GM21717 (cell line): ENCODE measurements at regions not wholly inside any gene's neighbourhood (a gene's known extent, or its start where the extent isn't known, plus 50 kb on each side); places are given as distances from the start of the nearest gene placed in this dataset.

Experiments
- ATAC-seq: cut with Tn5 transposase; IDR thresholded peaks from one replicate; pipeline ENCODE4 v1.9.1; 2021; ENCODE audit warnings: mild to moderate bottlenecking, moderate library complexity; ENCODE audit not compliant: unreplicated experiment

DNA sequence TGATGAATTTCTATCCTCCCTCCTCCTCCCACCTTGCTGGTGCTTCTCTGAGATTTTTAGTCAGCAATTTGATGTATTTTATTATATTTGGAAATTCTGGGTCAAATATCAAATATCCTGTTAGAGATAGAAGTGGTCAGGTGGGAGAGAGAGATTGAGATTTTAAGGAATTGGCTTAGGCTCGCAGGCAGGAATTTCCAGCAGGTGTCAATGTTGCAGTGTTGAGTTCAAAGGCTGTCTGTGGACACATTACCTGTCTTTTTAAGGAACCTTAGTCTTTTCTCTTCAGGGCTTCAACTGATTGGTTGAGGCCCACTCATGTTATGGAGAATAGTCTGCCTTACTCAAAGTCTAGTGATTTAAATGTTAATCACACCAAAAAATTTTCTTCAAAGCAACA is 457.3 kb downstream of the FLRT2 start:
- no peak for ATAC-seq

DNA sequence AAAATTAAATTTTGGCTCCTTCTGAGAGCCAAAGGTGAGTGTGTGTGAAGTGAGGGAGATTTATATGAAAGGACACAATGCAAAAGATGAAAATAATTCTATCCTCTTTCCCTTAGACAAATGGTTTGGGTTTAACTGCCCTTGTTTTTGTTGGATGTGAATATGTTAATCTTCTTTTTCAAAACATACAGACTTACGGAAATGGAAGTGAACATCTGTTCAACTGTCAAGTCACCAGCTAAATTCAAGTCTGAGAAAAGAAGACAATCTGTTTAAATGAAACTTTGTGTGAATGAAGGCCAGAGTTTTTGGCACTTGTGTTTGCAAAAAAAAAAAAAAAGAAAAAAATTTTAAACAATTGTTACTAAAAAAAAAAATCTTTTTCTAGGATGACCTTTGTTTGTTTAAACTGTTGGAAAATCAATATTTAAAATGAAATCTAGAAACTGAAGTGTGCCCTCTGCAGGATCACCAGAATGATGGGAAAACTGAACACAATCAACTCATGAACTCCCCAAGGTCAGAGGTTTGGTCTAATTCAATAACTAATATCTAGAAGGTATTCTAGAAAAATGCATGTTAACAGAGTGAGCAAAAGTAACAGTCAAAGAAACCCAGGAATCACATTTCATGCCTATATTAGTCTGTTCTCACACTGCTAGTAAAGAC is 448.8 kb downstream of the FLRT2 start:
- ATAC-seq: no peak

- no peak for ATAC-seq
Measured at GRCh38 chr14:85974602-85975001, 444.7 kb downstream of the FLRT2 start.

DNA sequence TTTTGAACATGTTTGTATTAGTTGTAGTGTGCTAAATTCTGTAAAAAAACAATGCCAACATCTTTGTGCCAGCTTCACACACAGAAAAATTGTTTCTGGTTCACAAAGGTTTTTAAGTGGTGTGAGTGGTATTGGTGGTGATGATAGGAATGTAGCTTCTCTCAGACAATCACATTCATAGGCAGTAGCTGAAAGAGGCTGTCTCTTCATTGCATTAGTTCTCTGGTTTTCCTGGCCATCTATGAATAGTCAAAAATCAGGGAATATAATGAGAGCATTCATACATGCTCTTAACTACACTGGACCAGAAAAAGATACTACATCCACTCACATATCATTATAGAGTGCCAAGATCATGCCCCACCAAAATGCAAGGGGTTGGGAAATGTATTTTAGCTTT is 433.5 kb downstream of the FLRT2 start:
- no peak for ATAC-seq

DNA sequence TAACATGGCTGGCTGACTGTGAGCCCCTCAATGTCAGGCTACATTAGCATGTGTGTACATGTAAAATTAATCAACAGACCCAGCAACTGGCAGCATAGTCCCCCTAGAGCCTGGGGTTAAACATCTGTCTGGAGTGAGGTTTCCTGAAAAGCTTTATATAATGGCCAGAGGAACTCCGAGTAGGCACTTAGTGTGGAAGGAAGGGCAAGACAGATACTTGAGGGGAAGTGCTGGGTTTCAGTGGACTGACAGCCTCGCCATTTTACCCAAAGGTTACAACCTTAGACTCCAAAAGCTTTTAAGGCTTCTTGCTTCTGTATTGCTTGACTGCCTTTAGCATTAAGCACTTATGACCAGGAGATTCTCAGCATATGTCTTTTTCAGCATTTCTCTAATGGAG is 430.8 kb downstream of the FLRT2 start:
- ATAC-seq: no peak

DNA sequence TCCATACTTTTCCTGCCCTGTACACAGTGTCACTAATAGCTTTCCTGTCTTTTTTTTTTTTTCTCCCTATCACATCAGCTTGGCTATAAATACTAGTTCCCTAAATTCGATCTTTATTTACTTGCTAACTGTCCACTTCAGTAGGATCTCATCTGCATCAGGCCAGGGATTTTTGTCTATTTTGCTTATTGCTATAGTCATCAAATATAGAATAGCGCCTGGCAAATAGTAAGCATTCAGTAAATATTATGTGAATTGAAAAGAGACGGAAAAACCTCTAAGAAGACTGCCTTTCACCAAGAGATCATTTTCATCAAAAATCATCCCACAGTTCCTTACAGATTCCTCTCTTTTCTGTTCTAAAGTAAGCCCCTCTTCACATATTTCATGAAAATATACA is 429.1 kb downstream of the FLRT2 start:
- ATAC-seq: no peak

DNA sequence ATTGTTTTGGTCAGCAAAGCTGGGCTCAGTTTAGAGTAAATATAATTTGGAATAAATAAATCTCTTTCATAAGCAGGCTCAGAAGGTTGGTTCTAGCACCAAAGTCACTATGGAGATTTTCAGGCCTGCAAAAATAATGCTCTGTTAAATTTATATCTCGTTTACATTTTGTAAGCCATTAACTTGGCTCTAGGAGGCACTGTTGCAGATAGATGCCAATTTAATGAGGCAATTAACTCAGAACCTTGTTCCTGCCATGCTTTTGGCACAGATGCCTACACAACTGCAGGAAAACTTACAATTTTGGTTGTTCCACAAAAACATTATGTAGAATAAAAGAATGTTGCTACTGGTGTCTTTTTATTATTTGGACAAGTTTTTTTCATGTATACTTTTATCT is 428.1 kb downstream of the FLRT2 start:
- ATAC-seq: no peak

- no peak for ATAC-seq
Measured at GRCh38 chr14:85953265-85953664, 423.3 kb downstream of the FLRT2 start.

DNA sequence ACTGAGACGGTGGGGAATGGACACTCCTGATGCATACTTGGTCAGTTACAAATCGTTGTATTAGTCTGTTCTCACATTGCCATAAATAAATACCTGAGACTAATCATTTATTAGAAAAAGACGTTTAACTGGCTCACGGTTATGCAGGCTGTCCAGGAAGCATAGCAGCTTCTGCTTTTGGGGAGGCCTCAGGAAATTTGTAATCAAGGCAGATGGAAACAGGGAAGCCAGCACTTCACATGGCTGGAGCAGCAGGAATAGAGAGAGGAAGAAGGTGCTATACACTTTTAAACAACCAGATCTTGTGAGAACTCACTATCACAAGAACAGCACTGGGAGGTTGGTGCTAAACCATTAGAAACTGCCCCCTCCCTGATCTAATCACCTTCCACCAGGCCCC is 418.2 kb downstream of the FLRT2 start:
- no peak for ATAC-seq

GRCh38 chr14:85947461-85948139 is 417.7 kb downstream of the FLRT2 start:
- ATAC-seq: no peak

- no peak for ATAC-seq
Measured at GRCh38 chr14:85943192-85943591, 413.2 kb downstream of the FLRT2 start.

DNA sequence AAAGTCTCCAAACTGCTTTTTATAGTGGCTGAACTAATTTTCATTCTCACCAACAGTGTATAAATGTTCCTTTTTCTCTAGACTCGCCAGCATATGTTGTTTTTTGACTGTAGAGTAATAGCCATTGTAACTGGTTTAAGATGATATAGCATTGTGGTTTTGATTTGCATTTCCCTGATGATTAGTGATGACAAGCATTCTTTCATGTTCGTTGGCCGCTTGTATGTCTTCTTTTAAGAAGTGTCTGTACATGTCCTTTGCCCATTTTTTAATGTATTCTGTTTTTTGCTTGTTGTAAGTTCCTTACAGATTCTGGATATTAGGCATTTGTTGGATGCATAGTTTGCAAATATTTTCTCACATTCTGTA is 404.9 kb downstream of the FLRT2 start:
- peak; percentile 58 for ATAC-seq

GRCh38 chr14:85934123-85934885 is 404.4 kb downstream of the FLRT2 start:
- ATAC-seq: peak; percentile 95

- no peak for ATAC-seq
Measured at GRCh38 chr14:85921241-85921640, 391.3 kb downstream of the FLRT2 start.

DNA sequence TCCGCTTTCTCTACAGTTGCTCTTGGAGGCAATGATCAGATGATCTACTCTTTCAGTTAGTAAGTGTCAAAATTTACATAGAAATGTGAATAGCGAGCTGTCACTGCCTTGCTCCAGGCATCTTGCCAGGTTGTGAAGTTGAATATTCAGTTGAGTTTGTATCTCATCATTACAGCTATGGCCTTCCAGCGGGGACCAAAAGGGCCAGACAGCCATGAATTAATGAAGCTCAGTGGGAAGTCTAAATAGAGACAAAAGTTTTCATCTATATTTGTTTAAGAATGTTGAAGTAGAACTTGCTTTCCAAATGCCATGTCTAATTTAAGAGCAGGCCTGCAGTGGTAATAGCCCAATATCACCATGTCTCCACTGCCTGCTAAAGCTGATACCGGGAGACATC is 387.8 kb downstream of the FLRT2 start:
- no peak for ATAC-seq

GRCh38 chr14:85915711-85916110 is 385.8 kb downstream of the FLRT2 start:
- no peak for ATAC-seq

GRCh38 chr14:85912141-85912540 is 382.2 kb downstream of the FLRT2 start:
- no peak for ATAC-seq

DNA sequence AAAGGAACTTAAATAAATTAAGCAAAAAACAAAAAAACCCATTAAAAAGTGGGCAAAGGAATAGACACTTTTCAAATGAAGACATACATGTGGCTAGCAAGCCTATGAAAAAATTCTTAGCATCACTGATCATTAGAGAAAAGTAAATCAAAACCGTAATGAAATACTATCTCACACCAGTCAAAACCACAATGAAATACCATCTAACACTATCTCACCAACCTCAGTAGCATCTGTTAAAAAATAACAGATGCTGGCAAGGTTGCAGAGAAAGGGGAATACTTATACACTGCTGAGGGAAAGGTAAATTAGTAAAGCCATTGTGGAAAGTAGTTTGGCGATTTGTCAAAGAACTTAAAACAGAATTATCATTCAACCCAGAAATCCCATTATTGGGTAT is 381.1 kb downstream of the FLRT2 start:
- ATAC-seq: no peak

GRCh38 chr14:85909581-85909980 is 379.6 kb downstream of the FLRT2 start:
- no peak for ATAC-seq

DNA sequence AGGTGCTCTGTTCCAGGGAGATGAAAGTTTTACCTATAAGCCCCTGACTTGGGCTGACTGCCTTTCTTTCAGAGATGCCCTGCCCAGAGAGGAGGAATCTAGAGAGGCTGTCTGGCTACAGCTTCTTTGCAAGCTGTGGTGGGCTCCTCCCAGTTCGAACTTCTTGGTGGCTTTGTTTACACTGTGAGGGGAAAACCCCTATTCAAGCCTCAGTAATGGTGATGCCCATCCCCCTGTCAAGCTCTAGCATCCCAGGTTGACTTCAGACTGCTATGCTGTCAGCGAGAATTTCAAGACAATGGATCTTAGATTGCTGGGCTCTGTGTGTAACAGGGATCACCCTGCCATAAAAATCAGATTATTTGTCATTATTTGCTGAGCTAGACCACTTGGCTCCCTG is 377.6 kb downstream of the FLRT2 start:
- no peak for ATAC-seq

DNA sequence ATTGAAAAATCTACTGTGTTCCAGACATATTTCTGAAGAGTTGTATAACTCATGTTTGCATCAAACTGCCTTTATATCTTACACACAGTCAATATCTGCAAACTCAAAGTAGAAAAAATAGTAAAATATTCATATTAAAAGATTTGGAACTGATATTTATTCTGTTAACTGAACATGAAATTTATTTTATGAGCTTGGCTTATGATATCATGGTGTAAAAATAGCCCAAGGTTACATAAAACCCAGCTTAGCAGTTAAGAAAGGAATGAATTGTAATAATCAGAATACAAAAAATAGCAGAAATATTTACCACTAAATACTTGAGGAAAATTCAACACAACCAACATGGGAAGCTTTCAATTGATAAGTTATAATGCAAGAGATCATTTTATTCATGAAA is 367.9 kb downstream of the FLRT2 start:
- ATAC-seq: no peak

DNA sequence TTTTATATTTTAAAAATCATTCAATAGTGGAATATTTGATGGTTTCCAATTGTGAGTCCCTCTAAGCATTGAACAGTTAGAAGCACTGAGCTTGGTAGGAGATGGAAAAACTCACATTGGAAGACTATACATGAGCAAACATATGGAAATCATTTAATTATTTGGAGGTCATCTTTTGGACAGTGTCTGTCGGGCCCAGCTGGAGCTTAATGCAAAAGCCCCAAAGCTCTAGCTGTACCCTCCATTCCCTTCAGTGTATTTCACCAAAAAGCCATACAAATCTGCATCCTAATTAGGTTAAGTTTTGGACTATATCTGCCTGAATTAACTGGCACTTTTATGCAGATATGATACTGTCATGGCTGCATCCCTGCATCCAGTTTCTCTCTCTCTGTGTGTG is 365.7 kb downstream of the FLRT2 start:
- ATAC-seq: no peak
